Loucy (cell line): ENCODE measurements at regions not wholly inside any gene's neighbourhood (a gene's known extent, or its start where the extent isn't known, plus 50 kb on each side); places are given as distances from the start of the nearest gene placed in this dataset.

Source experiments
- CTCF ChIP-seq: fragments of 200-600 bp; sonication (generic); conservative IDR thresholded peaks from 2 replicates; pipeline ENCODE4 v1.5.1; 2014; ENCODE audit warnings: mild to moderate bottlenecking, antibody characterized with exemption, low read length
- EZH2phosphoT487 ChIP-seq: fragments of 200-600 bp; IDR thresholded peaks from 2 replicates; pipeline ENCODE4 v1.6.1; 2018; ENCODE audit warnings: antibody characterized with exemption, mild to moderate bottlenecking, moderate library complexity, borderline replicate concordance

GRCh38 chr2:19568809-19569208, 210.4 kb upstream of the OSR1 start:
- TF ChIP-seq CTCF (no peak), EZH2phosphoT487 (no peak)
